HepG2 (cell line): ENCODE measurements at regions not wholly inside any gene's neighbourhood (a gene's known extent, or its start where the extent isn't known, plus 50 kb on each side); places are given as distances from the start of the nearest gene placed in this dataset.

Experiments used
- ATAC-seq: fragments of 200-7000 bp; cut with Tn5 transposase; 3 replicates; pipeline ENCODE4 v1.9.1; 2020; ENCODE audit warnings: mild to moderate bottlenecking, moderate library complexity
- BruUV-seq: library from RNA; stranded (reverse); fragments of 400-500 nt; replicated peaks from 2 replicates; lab custom pipeline; 2021; lab: Mats Ljungman, UMichigan
- CTCF ChIA-PET: fragments of 300-600 bp; formaldehyde crosslinking; extraction: SDS; loops from one replicate; lab custom pipeline; 2021; ENCODE audit warnings: low total read pairs, inconsistent platforms, low intra/inter-chr PET ratio; lab: Yijun Ruan, JAX
- POLR2A ChIA-PET: fragments of 350-600 bp; sonication (Branson Sonifier 250); formaldehyde crosslinking; loops from one replicate; lab custom pipeline; 2020; ENCODE audit warnings: antibody characterized with exemption, inconsistent platforms; lab: Yijun Ruan, JAX
- DNase-seq: peaks from one replicate; pipeline ENCODE4 v3.0.0-alpha.2; 2015; ENCODE audit warnings: low spot score
- FAIRE-seq: peaks from 3 replicates; lab custom pipeline; 2011; peaks lifted over from hg19 to GRCh38; lab: Jason Lieb, UNC
- H2AFZ ChIP-seq: one replicate; pipeline ENCODE4 v1.6.1; 2011; ENCODE audit warnings: low read length, inconsistent platforms
- H3K27ac ChIP-seq: fragments of 300-600 bp; 3 replicates; pipeline ENCODE4 v1.8.0; 2011; ENCODE audit warnings: mixed run types, mild to moderate bottlenecking, mixed read lengths, low read length, inconsistent platforms; ENCODE audit not compliant: insufficient read depth; ENCODE audit errors: extremely low read length
- H3K27me3 ChIP-seq, 2 experiments: fragments of 200-600 bp in 1 of 2; 2 replicates in 1 of 2; 3 replicates in 1 of 2; pipeline versions ENCODE4 v1.6.0 to v1.8.0; 2011; ENCODE audit warnings: low read length in 2 of 2, mild to moderate bottlenecking in 2 of 2, moderate library complexity in 2 of 2, inconsistent platforms in 1 of 2; ENCODE audit not compliant: insufficient read depth in 2 of 2, control insufficient read depth in 1 of 2
- H3K36me3 ChIP-seq, 2 experiments: fragments of 200-600 bp in 1 of 2; replicated peaks in 1 of 2; 2 replicates in 1 of 2; 3 replicates in 1 of 2; pipeline versions ENCODE4 v1.5.1 to v1.8.0; 2011; ENCODE audit warnings: low read length in 2 of 2, inconsistent platforms in 1 of 2; ENCODE audit not compliant: insufficient read depth in 2 of 2, control insufficient read depth in 1 of 2
- H3K4me1 ChIP-seq: 2 replicates; pipeline ENCODE4 v1.5.1; 2012; ENCODE audit warnings: low read length, inconsistent platforms; ENCODE audit not compliant: insufficient read depth
- H3K4me2 ChIP-seq: 2 replicates; pipeline ENCODE4 v1.6.0; 2011; ENCODE audit warnings: low read depth, low read length, inconsistent platforms
- H3K4me3 ChIP-seq, 3 experiments: fragments of 200-600 bp in 1 of 3; sonication (generic), shearing (Covaris generic) in 1 of 3; replicated peaks in 1 of 3; 2 replicates each; pipeline ENCODE4 v1.5.1; 2011 to 2016; ENCODE audit warnings: low read length in 3 of 3, inconsistent platforms in 2 of 3, low read depth in 2 of 3, mild to moderate bottlenecking in 2 of 3, control low read depth in 1 of 3, mixed read lengths in 1 of 3; ENCODE audit not compliant: insufficient read depth in 1 of 3
- H3K79me2 ChIP-seq: one replicate; pipeline ENCODE4 v1.6.1; 2011; ENCODE audit warnings: low read length, inconsistent platforms; ENCODE audit not compliant: insufficient read depth
- H3K9ac ChIP-seq: 2 replicates; pipeline ENCODE4 v1.6.0; 2011; ENCODE audit warnings: mild to moderate bottlenecking, low read depth, low read length, inconsistent platforms; ENCODE audit not compliant: insufficient read depth
- H3K9me3 ChIP-seq: 2 replicates; pipeline ENCODE4 v1.5.1; 2012; ENCODE audit warnings: mild to moderate bottlenecking, low read length
- H4K20me1 ChIP-seq: 2 replicates; pipeline ENCODE4 v1.6.0; 2011; ENCODE audit warnings: inconsistent platforms, mild to moderate bottlenecking, low read length, moderate library complexity; ENCODE audit not compliant: insufficient read depth
- GLI4 ChIP-seq: sonication (generic); formaldehyde crosslinking; IDR thresholded peaks from 2 replicates; pipeline ENCODE4 v1.5.1; 2020; ENCODE audit warnings: missing genetic modification reagents, mild to moderate bottlenecking, moderate library complexity, borderline replicate concordance
- KAT7 ChIP-seq: IDR thresholded peaks from 2 replicates; pipeline ENCODE4 v1.6.1; 2018; ENCODE audit warnings: borderline replicate concordance, missing compliant biosample characterization
- KMT2A ChIP-seq: sonication (generic); formaldehyde crosslinking; IDR thresholded peaks from 2 replicates; pipeline ENCODE4 v1.4.0; 2020; ENCODE audit warnings: missing genetic modification reagents
- MEIS1 ChIP-seq: sonication (generic); formaldehyde crosslinking; IDR thresholded peaks from 2 replicates; pipeline ENCODE4 v1.9.0; 2021; ENCODE audit warnings: mild to moderate bottlenecking, missing genetic modification reagents, moderate library complexity, borderline replicate concordance
- MXD1 ChIP-seq: sonication (generic); formaldehyde crosslinking; IDR thresholded peaks from 2 replicates; pipeline ENCODE4 v1.4.0; 2020; ENCODE audit warnings: mild to moderate bottlenecking, missing genetic modification reagents
- NFYC ChIP-seq: IDR thresholded peaks from 2 replicates; pipeline ENCODE4 v1.6.1; 2016; ENCODE audit warnings: missing genetic modification reagents, missing compliant biosample characterization
- SMAD9 ChIP-seq: sonication (generic); formaldehyde crosslinking; IDR thresholded peaks from 2 replicates; pipeline ENCODE4 v1.5.1; 2020; ENCODE audit warnings: mild to moderate bottlenecking, missing genetic modification reagents
- SPEN ChIP-seq: sonication (generic); formaldehyde crosslinking; IDR thresholded peaks from 2 replicates; pipeline ENCODE4 v1.5.1; 2020; ENCODE audit warnings: low read depth, mild to moderate bottlenecking, missing genetic modification reagents
- TAF15 ChIP-seq: fragments of 200-400 bp; formaldehyde crosslinking; IDR thresholded peaks from one replicate; pipeline ENCODE4 v1.6.1; 2018; ENCODE audit warnings: mild to moderate bottlenecking, low read depth, low read length; ENCODE audit not compliant: poor library complexity, severe bottlenecking
- TCF12 ChIP-seq, 2 experiments: fragments of 450-650 bp in 1 of 2; sonication (generic) in 1 of 2; formaldehyde crosslinking in 1 of 2; IDR thresholded peaks; 2 replicates each; pipeline versions ENCODE4 v1.6.1 to v1.8.0; 2017 to 2022; ENCODE audit warnings: antibody characterized with exemption in 1 of 2, mild to moderate bottlenecking in 1 of 2, missing genetic modification reagents in 1 of 2, moderate library complexity in 1 of 2
- TEF ChIP-seq: sonication (generic); formaldehyde crosslinking; IDR thresholded peaks from 2 replicates; pipeline ENCODE4 v1.5.0; 2020; ENCODE audit warnings: missing genetic modification reagents
- ZFP82 ChIP-seq: sonication (generic); formaldehyde crosslinking; IDR thresholded peaks from 2 replicates; pipeline ENCODE4 v1.5.1; 2020; ENCODE audit warnings: mild to moderate bottlenecking, missing genetic modification reagents, borderline replicate concordance
- ZNF326 ChIP-seq: sonication (generic); formaldehyde crosslinking; IDR thresholded peaks from 2 replicates; pipeline ENCODE4 v1.4.0; 2020; ENCODE audit warnings: missing genetic modification reagents, borderline replicate concordance
- ZNF354B ChIP-seq: sonication (generic); formaldehyde crosslinking; IDR thresholded peaks from 2 replicates; pipeline ENCODE4 v1.8.0; 2022; ENCODE audit warnings: mild to moderate bottlenecking, missing genetic modification reagents
- ZNF431 ChIP-seq: sonication (generic); formaldehyde crosslinking; IDR thresholded peaks from 2 replicates; pipeline ENCODE4 v1.9.0; 2022; ENCODE audit warnings: missing genetic modification reagents, low read depth, mild to moderate bottlenecking, borderline replicate concordance
- ZNF703 ChIP-seq: sonication (generic); formaldehyde crosslinking; IDR thresholded peaks from 2 replicates; pipeline ENCODE4 v1.5.1; 2020; ENCODE audit warnings: missing genetic modification reagents, mild to moderate bottlenecking, moderate library complexity, borderline replicate concordance
- ZNF724P ChIP-seq: sonication (generic); formaldehyde crosslinking; IDR thresholded peaks from 2 replicates; pipeline ENCODE4 v1.8.0; 2022; ENCODE audit warnings: missing genetic modification reagents, borderline replicate concordance
- ZNF878 ChIP-seq: sonication (generic); formaldehyde crosslinking; IDR thresholded peaks from 2 replicates; pipeline ENCODE4 v1.8.1; 2023; ENCODE audit warnings: mild to moderate bottlenecking, missing genetic modification reagents, moderate library complexity
- WGBS: methylation state at CpG from one replicate; pipeline ENCODE4 v1.1.6; 2017; ENCODE audit warnings: low lambda C conversion rate; 5-methylcytosine and 5-hydroxymethylcytosine counted together
- in situ Hi-C: cut with HindIII; loops from 2 replicates; pipeline ENCODE4 v1.10.0; 2017; ENCODE audit warnings: low pct_unique_long_range_greater_than_20kb; ENCODE audit not compliant: extremely low pct_ligation_motif_present
- intact Hi-C: fragments of 100-400 bp; cut with micrococcal nuclease; formaldehyde crosslinking; loops from one replicate; pipeline ENCODE4 v1.10.0; 2022; ENCODE audit not compliant: unreplicated experiment
- TF ChIP-seq, protein P1 (sequence below): sonication (generic); formaldehyde crosslinking; IDR thresholded peaks from 2 replicates; pipeline ENCODE4 v1.4.0; 2020; ENCODE audit warnings: missing genetic modification reagents

DNA sequence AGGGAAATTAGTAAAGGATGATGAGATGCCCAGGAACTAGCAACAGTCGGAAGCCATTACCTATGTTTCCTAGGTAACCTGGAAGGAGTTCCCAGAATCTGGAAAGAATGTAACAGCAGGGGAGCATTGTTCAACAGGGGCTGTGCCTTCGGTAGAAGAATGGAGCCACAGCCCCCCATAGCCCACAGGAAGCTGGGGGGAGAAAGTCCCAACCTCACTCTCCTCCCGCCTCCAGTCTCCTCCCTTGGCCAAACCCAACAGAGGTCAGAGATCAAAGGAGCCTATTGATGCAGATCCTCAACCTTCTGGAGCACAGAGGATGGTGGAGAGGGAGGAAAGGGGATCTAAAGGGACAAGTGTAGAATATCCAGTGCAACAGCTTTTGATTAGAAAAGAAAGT lies 131.5 kb upstream of the SLC44A3 start:
- FAIRE-seq: no peak
- intact Hi-C loops: no loop called here
- Histone ChIP-seq H3K4me1 (peaks cover 26% of the 10 kb centered on the region), H3K79me2 (no peaks in the 10 kb centered on the region), H3K27ac (no peak overlapping the region), H3K9ac (no peak overlapping the region), H3K9me3 (no peaks in the 10 kb centered on the region; the same call in 1 of the 2 replicates), H3K4me2 (no peak overlapping the region), H3K36me3 (no peaks in the 10 kb centered on the region), H3K27me3 (no peaks in the 10 kb centered on the region), H3K4me3 (no peak overlapping the region), H4K20me1 (no peaks in the 10 kb centered on the region), H2AFZ (no peak overlapping the region)
- no peak for ATAC-seq
- no peak for DNase-seq
- in situ Hi-C loops: no loop called here
- WGBS: 72% methylated on average over 3 of the region's 3 CpGs
- ChIA-PET POLR2A (no interaction called here), CTCF (no interaction called here)
- TF ChIP-seq TCF12 (IDR thresholded peaks at IDR 0.05) (no peak), TCF12 (CRISPR knock-in tag; IDR thresholded peaks at IDR 0.05) (no peak), MXD1 (CRISPR knock-in tag) (no peak), ZNF326 (no peak), ZFP82 (CRISPR knock-in tag) (no peak), SPEN (no peak), TAF15 (no peak), MEIS1 (CRISPR knock-in tag) (no peak), ZNF878 (CRISPR knock-in tag) (no peak), KMT2A (CRISPR knock-in tag) (no peak), TEF (CRISPR knock-in tag) (no peak), ZNF354B (CRISPR knock-in tag) (no peak), SMAD9 (no peak), GLI4 (no peak), NFYC (CRISPR knock-in tag) (no peak), ZNF724P (CRISPR knock-in tag) (no peak), ZNF703 (CRISPR knock-in tag) (no peak), ZNF431 (CRISPR knock-in tag) (no peak), KAT7 (CRISPR knock-in tag) (no peak)
- TF ChIP-seq, protein P1, sequence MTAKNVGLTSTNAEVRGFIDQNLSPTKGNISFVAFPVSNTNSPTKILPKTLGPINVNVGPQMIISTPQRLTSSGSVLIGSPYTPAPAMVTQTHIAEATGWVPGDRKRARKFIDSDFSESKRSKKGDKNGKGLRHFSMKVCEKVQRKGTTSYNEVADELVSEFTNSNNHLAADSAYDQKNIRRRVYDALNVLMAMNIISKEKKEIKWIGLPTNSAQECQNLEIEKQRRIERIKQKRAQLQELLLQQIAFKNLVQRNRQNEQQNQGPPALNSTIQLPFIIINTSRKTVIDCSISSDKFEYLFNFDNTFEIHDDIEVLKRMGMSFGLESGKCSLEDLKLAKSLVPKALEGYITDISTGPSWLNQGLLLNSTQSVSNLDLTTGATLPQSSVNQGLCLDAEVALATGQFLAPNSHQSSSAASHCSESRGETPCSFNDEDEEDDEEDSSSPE (CRISPR knock-in tag): no peak
- no TSS peak for BruUV-seq
